GM23338 (cell line): ENCODE measurements at regions not wholly inside any gene's neighbourhood (a gene's known extent, or its start where the extent isn't known, plus 50 kb on each side); places are given as distances from the start of the nearest gene placed in this dataset.
A peak's percentile ranks its signal among the peaks of the same experiment; 100 is the strongest.

Experiments
- ATAC-seq: fragments of 200-7000 bp; cut with Tn5 transposase; 3 replicates; pipeline ENCODE4 v1.9.1; 2020
- DNase-seq: peaks from one replicate; pipeline ENCODE4 v3.0.0-alpha.2; 2015; ENCODE audit warnings: low spot score
- H2AFZ ChIP-seq: fragments of 200-600 bp; sonication (generic); 2 replicates; pipeline ENCODE4 v1.8.0; 2016; ENCODE audit warnings: antibody characterized with exemption, mild to moderate bottlenecking, moderate library complexity
- H3F3A ChIP-seq: fragments of 200-600 bp; sonication (generic); replicated peaks from 2 replicates; pipeline ENCODE4 v1.8.0; 2017; ENCODE audit warnings: antibody characterized with exemption, mixed run types, low read depth
- H3K27ac ChIP-seq: fragments of 200-600 bp; sonication (generic); 2 replicates; pipeline ENCODE4 v1.6.1; 2016; ENCODE audit warnings: low read depth
- H3K27me3 ChIP-seq: fragments of 200-600 bp; sonication (generic); 2 replicates; pipeline ENCODE4 v1.8.0; 2016; ENCODE audit warnings: mild to moderate bottlenecking, mixed run types, moderate library complexity; ENCODE audit not compliant: insufficient read depth
- H3K36me3 ChIP-seq: fragments of 200-600 bp; sonication (generic); 2 replicates; pipeline ENCODE4 v1.8.0; 2016; ENCODE audit warnings: mild to moderate bottlenecking; ENCODE audit not compliant: insufficient read depth
- H3K4me1 ChIP-seq: fragments of 200-600 bp; sonication (generic); 2 replicates; pipeline ENCODE4 v1.8.0; 2016; ENCODE audit warnings: mild to moderate bottlenecking, moderate library complexity; ENCODE audit not compliant: insufficient read depth
- H3K4me2 ChIP-seq: fragments of 200-600 bp; sonication (generic); 2 replicates; pipeline ENCODE4 v1.7.1; 2017; ENCODE audit warnings: mixed run types
- H3K4me3 ChIP-seq: fragments of 200-600 bp; sonication (generic); 2 replicates; pipeline ENCODE4 v1.6.1; 2016; ENCODE audit warnings: mixed run types
- H3K79me2 ChIP-seq: fragments of 200-600 bp; sonication (generic); replicated peaks from 2 replicates; pipeline ENCODE4 v1.8.0; 2017; ENCODE audit warnings: mild to moderate bottlenecking; ENCODE audit not compliant: insufficient read depth
- H3K9me2 ChIP-seq: fragments of 200-600 bp; sonication (generic); 2 replicates; pipeline ENCODE4 v1.8.0; 2017; ENCODE audit not compliant: insufficient read depth
- H4K20me1 ChIP-seq: fragments of 200-600 bp; sonication (generic); replicated peaks from 2 replicates; pipeline ENCODE4 v1.8.0; 2017; ENCODE audit warnings: mild to moderate bottlenecking; ENCODE audit not compliant: insufficient read depth
- H3K27ac Mint-ChIP-seq: 2 replicates; pipeline ENCODE4 v1.8.0; 2020; ENCODE audit warnings: inconsistent platforms, mild to moderate bottlenecking, moderate library complexity, mixed read lengths
- H3K27me3 Mint-ChIP-seq: 3 replicates; pipeline ENCODE4 v1.8.0; 2022; ENCODE audit warnings: low read depth, mild to moderate bottlenecking, moderate library complexity, mixed read lengths, inconsistent platforms; ENCODE audit not compliant: insufficient read depth, poor library complexity
- H3K36me3 Mint-ChIP-seq: 3 replicates; pipeline ENCODE4 v1.8.0; 2021; ENCODE audit warnings: low read depth, mild to moderate bottlenecking, inconsistent platforms, moderate library complexity, mixed read lengths
- H3K4me1 Mint-ChIP-seq: 3 replicates; pipeline ENCODE4 v1.8.0; 2020; ENCODE audit warnings: mild to moderate bottlenecking, inconsistent platforms, mixed read lengths
- H3K4me3 Mint-ChIP-seq: 3 replicates; pipeline ENCODE4 v1.8.0; 2021; ENCODE audit warnings: moderate library complexity, mild to moderate bottlenecking, inconsistent platforms, mixed read lengths
- H3K9me3 Mint-ChIP-seq: 3 replicates; pipeline ENCODE4 v1.8.0; 2020; ENCODE audit warnings: moderate library complexity, mild to moderate bottlenecking, inconsistent platforms, mixed read lengths
- CREB1 ChIP-seq: fragments of 250-450 bp; sonication (Bioruptor Pico); IDR thresholded peaks from 2 replicates; pipeline ENCODE4 v1.5.0; 2020; ENCODE audit warnings: low read depth, mild to moderate bottlenecking, moderate library complexity
- CTCF ChIP-seq, 2 experiments: fragments of 200-600 bp in 1 of 2; sonication (generic) in 1 of 2; conservative IDR thresholded peaks; 2 replicates each; pipeline versions ENCODE4 v1.5.1 to v1.6.1; 2016 to 2017; ENCODE audit warnings: antibody characterized with exemption in 2 of 2, low read depth in 2 of 2, mild to moderate bottlenecking in 2 of 2, moderate library complexity in 1 of 2
- ETS1 ChIP-seq: IDR thresholded peaks from 2 replicates; pipeline ENCODE4 v1.6.1; 2016; ENCODE audit warnings: antibody characterized with exemption
- EZH2 ChIP-seq: fragments of 200-600 bp; sonication (generic); IDR thresholded peaks from one replicate; pipeline ENCODE4 v1.8.0; 2017; ENCODE audit warnings: antibody characterized with exemption, mild to moderate bottlenecking, low read depth; ENCODE audit not compliant: unreplicated experiment
- EZH2phosphoT487 ChIP-seq: fragments of 200-600 bp; sonication (generic); IDR thresholded peaks from one replicate; pipeline ENCODE4 v1.8.1; 2018; ENCODE audit warnings: antibody characterized with exemption; ENCODE audit not compliant: unreplicated experiment
- NANOG ChIP-seq: IDR thresholded peaks from 2 replicates; pipeline ENCODE4 v1.6.1; 2016; ENCODE audit warnings: antibody characterized with exemption, borderline replicate concordance
- REST ChIP-seq: IDR thresholded peaks from one replicate; pipeline ENCODE4 v1.6.1; 2018; ENCODE audit warnings: antibody characterized with exemption; ENCODE audit not compliant: unreplicated experiment
- STAT1 ChIP-seq: IDR thresholded peaks from one replicate; pipeline ENCODE4 v1.6.1; 2016; ENCODE audit warnings: antibody characterized with exemption; ENCODE audit not compliant: unreplicated experiment
- ZNF331 ChIP-seq: fragments of 250-450 bp; sonication (Bioruptor Pico); IDR thresholded peaks from 2 replicates; pipeline ENCODE4 v1.5.0; 2020; ENCODE audit warnings: low read depth, mild to moderate bottlenecking, moderate library complexity
- ZNF462 ChIP-seq: fragments of 250-450 bp; sonication (Bioruptor Pico); IDR thresholded peaks from 2 replicates; pipeline ENCODE4 v1.5.0; 2020; ENCODE audit warnings: mild to moderate bottlenecking, moderate library complexity

GRCh38 chr2:180675170-180675569 is 305.2 kb upstream of the UBE2E3 start:
- H3K9me3 Mint-ChIP-seq: no peaks in the 10 kb centered on the region
- H3K27me3 Mint-ChIP-seq: peaks cover 2% of the 10 kb centered on the region
- DNase-seq (no peak), ATAC-seq (peak; percentile 51)
- no peak for TF ChIP-seq ZNF462 (CRISPR knock-in tag)
- TF ChIP-seq NANOG: no peak
- TF ChIP-seq ZNF331: no peak
- TF ChIP-seq CTCF (conservative IDR thresholded peaks at IDR 0.05; ENCODE audit: low read depth in 2 of 2): no peak
- TF ChIP-seq EZH2: no peak
- no peak for TF ChIP-seq REST
- TF ChIP-seq STAT1: no peak
- no peak for TF ChIP-seq CREB1
- TF ChIP-seq ETS1: no peak
- no peak for TF ChIP-seq EZH2phosphoT487
- Histone ChIP-seq H3K9me2 (no peaks in the 10 kb centered on the region), H3F3A (no peaks in the 10 kb centered on the region), H3K4me2 (no peak overlapping the region), H3K27ac (no peak overlapping the region), H3K4me3 (no peak overlapping the region), H3K79me2 (no peaks in the 10 kb centered on the region), H3K27me3 (no peaks in the 10 kb centered on the region), H3K36me3 (no peaks in the 10 kb centered on the region), H4K20me1 (no peaks in the 10 kb centered on the region), H2AFZ (peak overlapping the region; percentile 49; the same call in 1 of the 2 replicates), H3K4me1 (peaks cover 18% of the 10 kb centered on the region)
- peaks cover 33% of the 10 kb centered on the region for H3K4me1 Mint-ChIP-seq
- H3K27ac Mint-ChIP-seq: no peak overlapping the region
- no peaks in the 10 kb centered on the region for H3K36me3 Mint-ChIP-seq
- no peak overlapping the region for H3K4me3 Mint-ChIP-seq
